Fibroblast of villous mesenchyme (primary cell): ENCODE measurements at regions not wholly inside any gene's neighbourhood (a gene's known extent, or its start where the extent isn't known, plus 50 kb on each side); places are given as distances from the start of the nearest gene placed in this dataset.

Source experiments
- DNase-seq: peaks from one replicate; pipeline ENCODE4 v3.0.0-alpha.2; 2010; ENCODE audit warnings: low read depth
- H3K4me3 ChIP-seq: 2 replicates; pipeline ENCODE4 v1.5.1; 2011; ENCODE audit warnings: low read depth, mild to moderate bottlenecking, low read length
- TF ChIP-seq, protein P1 (sequence below): IDR thresholded peaks from 2 replicates; pipeline ENCODE4 v1.5.1; 2012; ENCODE audit warnings: low read depth, mild to moderate bottlenecking, low read length; ENCODE audit not compliant: insufficient read depth

GRCh38 chr22:49666146-49666809, 161.4 kb downstream of the BRD1 start:
- no peak for DNase-seq
- no peak overlapping the region for H3K4me3 ChIP-seq
- TF ChIP-seq, protein P1, sequence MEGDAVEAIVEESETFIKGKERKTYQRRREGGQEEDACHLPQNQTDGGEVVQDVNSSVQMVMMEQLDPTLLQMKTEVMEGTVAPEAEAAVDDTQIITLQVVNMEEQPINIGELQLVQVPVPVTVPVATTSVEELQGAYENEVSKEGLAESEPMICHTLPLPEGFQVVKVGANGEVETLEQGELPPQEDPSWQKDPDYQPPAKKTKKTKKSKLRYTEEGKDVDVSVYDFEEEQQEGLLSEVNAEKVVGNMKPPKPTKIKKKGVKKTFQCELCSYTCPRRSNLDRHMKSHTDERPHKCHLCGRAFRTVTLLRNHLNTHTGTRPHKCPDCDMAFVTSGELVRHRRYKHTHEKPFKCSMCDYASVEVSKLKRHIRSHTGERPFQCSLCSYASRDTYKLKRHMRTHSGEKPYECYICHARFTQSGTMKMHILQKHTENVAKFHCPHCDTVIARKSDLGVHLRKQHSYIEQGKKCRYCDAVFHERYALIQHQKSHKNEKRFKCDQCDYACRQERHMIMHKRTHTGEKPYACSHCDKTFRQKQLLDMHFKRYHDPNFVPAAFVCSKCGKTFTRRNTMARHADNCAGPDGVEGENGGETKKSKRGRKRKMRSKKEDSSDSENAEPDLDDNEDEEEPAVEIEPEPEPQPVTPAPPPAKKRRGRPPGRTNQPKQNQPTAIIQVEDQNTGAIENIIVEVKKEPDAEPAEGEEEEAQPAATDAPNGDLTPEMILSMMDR = no peak

DNA sequence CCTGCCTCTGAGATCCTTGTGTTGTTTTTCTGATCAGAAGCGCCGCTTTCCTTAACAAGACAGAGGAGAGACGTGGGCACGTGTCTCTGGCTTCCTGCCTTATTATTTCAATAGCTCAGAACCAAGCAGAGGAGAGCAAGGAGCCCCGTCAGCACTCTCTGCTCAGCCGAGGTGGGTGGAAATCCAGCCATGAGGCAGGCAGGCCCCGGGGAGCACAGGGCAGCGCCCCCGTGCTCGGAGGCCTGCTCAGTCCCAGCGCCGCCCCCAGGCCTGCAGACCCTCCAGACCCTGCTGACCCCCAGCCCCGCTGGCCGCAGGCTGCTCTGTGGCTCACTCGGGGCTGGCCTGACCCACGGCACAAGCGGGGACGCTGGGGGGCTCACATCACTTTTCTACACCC, 162.8 kb downstream of the BRD1 start:
- DNase-seq = no peak
- no peak overlapping the region for H3K4me3 ChIP-seq
- TF ChIP-seq, protein P1 = no peak

DNA sequence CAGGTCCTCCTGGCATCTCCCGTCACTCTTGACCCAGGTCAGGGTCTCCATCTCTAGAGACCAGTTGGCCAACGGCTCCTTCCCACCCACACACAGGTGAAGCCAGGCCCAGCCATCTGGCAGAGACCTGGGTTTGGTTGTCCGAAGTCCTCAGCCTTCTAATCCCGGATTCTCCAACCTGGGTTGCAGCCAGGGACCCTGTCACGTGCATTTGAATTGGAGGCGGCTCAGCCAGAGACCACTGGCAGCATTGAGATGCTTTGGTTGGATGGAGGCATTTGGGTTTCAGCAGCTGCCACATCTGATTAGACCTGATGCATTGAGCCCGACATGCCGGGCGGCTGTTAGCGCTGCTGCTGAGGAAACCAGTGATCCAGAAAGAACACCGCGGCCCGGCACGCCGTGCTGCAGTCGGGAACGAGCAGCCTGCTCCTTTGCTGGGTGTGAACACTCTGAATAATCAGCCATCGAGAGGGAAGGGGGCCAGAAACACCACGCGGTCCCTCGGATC, 163.2 kb downstream of the BRD1 start:
- TF ChIP-seq, protein P1 = no peak
- no peak for DNase-seq
- no peak overlapping the region for H3K4me3 ChIP-seq

- TF ChIP-seq, protein P1 = no peak
- H3K4me3 ChIP-seq = no peak overlapping the region
- no peak for DNase-seq
Measured at GRCh38 chr22:49663823-49664222, 163.8 kb downstream of the BRD1 start.

GRCh38 chr22:49663311-49663711, 164.4 kb downstream of the BRD1 start:
- no peak for DNase-seq
- TF ChIP-seq, protein P1 = no peak
- no peak overlapping the region for H3K4me3 ChIP-seq

GRCh38 chr22:49662681-49663080, 165.0 kb downstream of the BRD1 start:
- no peak overlapping the region for H3K4me3 ChIP-seq
- DNase-seq = no peak
- TF ChIP-seq, protein P1 = no peak
